CD4-positive, alpha-beta T cell treated with Interleukin-4 for 4 hours (primary cell): ENCODE measurements at regions not wholly inside any gene's neighbourhood (a gene's known extent, or its start where the extent isn't known, plus 50 kb on each side); places are given as distances from the start of the nearest gene placed in this dataset.
"Not testable (repeated sequence)": the region's sequence is repeated elsewhere in the genome, so short reads cannot be mapped to it uniquely, and the experiment has no call there.

Experiments used
- DNase-seq: peaks from one replicate; pipeline ENCODE4 v3.0.0-alpha.2; 2020

DNA sequence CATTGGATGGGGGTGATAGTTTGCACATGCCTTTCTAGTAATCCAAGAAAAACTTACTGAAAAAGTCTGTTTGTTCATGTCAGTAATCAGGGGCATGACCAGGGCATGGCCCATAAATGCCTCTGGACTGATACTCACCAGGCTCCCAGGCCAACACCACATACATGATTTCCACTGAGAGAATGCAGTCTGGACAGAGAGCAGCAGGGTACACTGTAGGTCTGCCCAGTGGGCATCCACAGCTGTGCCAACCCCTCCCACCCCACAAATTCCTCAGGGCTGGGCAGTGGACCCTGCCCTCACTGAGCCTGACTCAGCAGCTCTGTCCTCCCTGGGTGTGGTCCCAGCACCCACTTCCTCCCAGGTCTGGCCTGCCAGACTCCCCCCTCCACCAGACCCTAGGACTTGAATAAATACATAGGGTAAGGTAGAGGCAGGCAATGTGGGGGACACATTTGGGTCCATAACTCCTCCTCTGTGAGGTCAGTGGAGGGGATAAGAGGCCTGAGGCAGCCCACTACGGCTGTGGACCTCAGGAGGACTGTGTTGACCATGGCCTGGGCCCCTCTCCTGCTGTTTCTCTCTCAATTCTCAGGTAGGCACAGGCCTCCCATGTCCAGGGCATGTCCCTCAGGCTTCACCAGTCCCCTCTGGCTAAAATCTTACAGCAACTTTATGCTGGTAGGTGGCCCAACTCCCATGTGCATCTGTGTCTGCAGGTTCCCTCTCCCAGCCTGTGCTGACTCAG, 92.2 kb upstream of the TOP3B start:
- no peak for DNase-seq

DNA sequence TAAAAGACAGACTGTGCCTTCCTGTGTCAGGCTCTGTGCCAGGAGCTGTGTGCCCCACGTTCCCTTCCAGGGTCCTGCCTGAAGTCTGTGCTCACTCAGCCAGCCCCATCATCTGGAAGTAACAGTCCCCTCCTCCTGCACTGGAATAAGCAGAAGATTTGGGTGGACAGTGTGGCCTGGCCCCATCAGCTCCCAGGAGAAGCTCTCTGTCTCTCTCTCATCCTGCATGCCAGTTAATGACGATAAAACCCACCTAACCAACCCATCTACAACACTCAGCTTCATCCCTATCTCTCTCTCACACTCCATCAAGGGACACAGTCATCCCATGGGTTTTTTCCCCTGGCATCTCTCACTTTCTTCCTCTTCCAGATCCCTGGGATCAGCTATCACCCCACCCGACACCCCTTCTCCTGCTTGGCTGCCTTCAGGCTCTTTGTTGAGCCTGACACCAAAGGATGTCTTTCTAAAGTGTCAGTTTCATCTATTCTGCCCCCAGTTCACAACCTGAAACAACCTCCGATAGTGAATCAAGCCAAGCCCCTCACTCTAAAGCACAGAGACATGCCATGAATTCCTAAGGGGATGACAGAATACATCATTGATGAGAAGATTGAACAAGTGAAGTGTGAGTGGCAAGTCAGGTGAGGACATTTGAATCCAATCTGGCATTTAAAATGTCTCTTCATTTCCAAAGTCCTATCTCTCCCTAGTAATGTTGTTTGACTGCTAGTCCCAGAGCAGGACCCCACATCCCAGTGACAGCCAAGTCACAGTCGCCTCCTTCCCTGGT, 91.4 kb upstream of the TOP3B start:
- DNase-seq = no peak

DNA sequence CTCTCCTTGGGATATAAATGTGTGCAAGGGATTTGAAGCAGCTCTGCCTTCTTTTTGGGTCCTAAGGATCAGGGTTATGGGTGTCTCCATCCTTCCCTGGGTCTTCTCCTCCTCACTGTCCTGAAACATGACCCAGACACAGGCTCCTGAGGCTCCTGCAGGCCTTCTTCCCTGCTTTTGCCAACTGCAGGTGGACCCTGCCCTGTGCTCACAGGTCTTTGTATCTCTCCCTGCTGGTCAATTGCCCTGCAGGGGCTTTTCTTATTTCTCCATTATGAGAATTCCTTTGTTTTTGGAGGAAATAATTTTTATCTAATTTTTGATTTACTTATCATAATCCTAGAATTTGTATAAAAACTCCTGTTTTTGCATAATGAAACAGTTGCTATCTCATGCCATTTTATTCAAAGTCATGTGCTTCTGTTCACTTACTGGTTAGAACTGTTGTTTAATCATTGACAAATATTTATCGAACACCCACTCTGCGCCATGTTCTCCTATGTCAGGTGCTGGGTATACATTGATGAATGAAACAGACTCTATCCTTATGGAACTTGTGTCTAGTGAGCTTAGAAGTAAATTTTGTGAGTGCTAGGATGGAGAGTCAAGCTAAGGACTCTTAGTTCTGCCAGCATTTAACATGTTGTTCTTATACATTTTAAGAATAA, 89.7 kb upstream of the TOP3B start:
- no peak for DNase-seq

DNA sequence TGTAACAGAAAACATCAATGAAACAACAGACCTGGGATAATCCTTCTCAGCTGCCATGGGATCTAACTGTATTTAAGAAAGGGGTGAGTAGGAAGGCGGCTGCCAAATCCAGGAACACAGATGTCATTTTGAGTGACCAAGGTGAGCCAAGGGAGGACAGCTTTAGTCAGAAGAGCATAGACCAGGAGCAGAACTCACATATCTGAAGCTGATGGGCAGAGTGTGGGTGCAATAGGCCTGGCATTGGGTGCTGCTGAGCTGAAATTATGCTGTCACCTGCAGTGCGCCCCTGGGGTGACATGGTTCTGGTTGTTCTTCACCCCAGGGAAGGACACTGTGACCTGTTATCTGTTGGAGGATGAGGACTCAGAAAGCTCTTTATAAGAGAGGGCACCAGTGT, 88.9 kb upstream of the TOP3B start:
- DNase-seq = no peak

DNA sequence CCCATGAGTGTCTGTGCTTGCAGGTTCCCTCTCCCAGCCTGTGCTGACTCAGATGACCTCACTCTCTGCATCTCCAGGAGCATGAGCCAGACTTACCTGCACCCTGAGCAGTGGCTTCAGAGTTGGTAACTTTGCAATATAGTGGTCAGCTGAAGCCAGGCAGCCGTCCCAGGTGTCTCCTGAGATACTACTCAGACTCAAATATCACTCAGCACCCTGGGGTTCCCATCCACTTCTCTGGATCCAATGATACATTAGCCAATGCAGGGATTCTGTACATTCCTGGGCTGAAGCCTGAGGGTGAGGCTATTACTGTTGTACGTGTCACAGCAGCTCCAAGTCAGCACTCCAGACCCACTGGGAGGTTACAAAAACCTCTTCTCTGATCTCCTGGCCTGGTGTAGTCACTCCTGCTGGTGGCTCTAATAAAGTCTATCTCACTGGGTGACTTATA, 87.8 kb upstream of the TOP3B start:
- no peak for DNase-seq

DNA sequence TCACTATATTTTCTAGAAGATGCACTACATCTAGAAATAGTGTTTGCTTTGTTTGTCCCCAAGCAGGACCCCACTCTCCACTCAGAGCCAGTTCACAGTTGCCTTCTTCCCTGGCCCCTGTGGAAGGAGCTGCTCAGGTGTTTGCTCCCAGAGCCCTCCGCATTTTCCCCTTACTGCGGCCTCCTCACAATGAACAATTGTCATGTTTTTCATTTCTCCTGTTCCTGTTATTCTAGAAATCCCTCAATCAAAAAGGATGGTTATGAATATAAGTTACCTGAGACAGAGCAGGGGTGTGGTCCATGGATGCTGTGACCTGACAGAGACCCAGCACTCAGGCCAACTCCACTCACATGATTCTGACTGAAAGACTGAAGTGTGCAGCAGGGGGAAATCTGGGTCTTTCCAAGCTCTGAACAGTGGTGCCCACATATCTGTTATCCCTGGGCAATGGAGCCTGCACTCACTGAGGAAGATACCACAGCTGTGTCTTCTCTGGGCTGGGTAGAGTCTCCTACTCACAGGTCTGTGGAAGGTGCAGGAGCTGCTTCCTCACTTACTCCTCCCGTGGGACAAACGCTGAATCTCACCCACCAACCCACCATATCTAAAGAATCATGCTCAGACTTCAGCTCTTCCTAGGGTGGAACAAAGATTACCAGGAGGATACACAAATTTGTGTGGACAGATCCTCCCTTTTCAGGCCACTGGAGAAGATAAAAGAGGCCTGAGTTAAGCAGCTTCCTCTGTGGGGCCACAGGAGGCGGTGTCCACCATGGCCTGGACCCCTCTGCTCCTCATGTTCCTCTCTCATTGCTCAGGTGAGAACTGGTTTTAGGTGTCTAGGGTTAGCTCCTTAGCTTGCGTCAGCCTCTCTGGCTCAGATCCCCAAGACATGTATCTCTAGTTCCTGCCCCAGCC, 87.1 kb upstream of the TOP3B start:
- no peak for DNase-seq

DNA sequence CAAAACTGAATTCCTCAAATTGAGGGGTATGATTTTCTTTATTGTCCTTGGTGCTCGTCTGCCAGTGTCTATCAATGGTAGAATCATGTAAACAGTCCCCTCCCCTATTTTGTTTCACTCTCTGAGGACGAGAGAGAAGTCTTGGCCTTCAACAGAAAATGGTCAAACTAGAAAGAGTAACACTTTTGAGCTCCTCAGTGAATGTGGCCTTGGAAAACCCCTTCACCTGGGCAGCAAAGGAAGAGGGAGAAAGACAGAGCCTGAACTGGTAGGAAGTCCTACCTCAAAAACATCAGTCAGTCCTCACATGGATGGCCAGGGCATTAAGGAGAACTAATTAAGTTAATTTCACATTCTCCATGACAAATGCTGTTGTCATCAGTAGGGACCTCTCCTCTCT, 86.1 kb upstream of the TOP3B start:
- no peak for DNase-seq

DNA sequence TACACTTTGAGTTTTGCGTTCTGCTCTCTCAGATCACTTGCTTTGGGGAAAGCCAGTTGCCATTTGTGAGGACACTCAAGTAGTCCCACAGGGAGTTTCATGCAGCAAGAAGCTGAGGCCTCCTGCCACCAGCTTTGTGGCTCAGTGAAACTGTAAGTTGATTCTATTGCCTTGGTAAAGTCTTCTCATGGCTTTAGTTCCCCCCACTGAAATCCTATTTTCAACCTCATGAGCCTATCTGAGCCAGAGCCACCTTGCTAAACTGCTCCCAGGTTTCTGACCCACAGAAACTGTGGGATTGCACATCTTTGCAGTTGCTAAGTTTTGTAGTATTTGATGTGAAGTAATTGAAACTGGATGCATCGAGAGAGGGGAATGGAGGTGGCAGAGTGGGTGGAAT, 85.4 kb upstream of the TOP3B start:
- DNase-seq = no peak

DNA sequence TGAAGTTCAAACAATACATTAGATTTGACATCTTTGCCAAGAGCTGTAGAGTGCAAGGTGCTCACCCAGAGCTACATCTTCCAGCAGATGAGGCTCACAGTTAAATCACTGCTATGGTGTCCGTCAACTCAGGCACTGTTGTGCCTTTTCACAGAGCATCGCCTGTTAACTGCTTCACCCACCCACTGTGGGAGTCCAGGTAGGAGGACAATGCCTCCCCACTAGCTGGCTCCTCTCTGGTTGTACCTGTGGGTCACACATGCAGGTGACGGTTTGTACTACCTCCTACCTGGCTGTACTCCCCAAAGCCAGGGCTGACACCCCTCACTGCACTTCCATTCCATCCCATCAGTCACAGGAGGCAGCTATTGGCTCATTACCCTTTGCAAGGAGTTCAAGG, 84.6 kb upstream of the TOP3B start:
- DNase-seq = no peak

DNA sequence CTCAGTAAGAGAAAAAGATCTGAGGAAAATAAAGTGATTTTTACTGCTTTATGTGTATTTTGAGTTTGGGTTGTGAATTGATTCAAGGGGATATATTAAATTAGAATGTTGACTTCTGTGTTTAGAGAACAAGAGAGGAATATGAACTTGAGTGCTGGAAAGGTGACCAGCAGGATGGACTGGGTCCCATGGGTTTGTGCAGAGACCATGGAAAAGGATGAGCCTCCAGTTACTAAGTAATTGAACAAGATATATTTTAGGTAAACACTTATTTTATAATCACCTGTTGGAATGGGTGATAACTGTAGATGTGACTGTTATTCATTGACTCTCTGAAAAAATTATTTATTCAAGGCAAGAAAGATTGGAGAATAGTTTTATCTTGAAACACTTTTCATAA, 82.0 kb upstream of the TOP3B start:
- DNase-seq = no peak

DNA sequence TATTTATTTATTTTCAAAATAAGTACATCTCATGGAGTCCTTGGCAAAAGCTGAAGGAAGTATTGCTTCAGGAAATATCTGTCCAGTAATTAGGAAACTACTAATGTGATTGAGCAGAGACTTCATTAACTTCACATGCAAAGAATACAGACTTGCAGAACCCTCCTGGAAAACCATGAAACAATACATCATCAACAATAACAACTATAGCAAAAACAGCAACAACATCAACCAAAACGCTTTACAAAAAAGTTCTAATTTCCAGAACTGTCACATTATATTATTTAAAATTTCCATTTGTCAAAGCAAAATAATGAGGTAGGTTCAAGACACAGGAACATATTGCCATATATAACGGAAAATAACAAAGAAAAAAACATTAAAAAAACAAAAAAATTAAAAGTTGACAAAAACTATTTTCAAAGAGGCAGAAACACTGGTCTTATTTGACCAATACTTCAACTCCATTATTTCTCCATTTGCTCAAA, 79.8 kb upstream of the TOP3B start:
- DNase-seq = no peak

DNA sequence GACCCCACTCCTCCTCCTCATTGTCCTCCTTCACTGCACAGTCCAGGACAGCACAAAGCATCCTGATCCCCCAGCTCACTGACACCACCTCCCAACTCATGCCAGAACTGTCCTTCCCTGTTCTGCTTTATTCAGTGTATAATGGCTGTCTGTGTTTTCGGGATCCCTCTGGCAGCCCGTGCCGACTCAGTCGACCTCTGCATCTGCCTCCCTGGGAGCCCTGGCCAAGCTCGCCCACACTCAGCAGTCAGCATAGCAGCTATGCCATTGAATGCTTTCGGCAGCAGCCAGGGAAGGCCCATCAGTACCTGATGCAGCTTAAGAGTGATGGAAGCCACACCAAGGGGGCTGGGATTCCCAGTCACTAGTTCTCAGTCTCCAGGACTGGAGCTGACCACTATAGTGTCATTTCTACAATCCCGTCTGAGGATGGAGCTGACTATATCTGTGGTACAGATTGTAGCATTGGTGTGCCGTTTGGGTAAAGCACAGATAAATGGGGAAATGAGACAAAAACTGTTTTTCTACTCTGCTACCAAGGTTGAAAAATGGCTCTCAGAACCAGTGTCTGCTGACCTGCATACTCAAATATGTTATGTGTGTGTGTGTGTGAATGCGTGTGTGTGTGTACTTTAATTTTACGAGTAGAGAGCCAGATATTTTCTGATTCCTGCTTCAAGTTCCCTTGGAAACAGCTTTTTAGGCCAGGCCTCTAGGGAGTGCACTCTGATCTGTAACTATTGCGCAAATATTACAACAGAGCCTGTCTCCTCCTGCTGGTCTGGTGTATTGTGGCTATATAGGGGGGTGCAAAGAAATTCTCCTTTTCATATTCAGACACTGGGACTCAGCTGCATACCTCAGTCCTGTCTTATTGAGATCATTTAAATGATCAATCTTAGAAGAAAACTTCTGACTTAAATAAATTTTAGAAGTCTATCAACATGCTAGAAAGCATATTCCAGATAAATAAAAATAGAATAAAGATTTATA, 78.8 kb upstream of the TOP3B start:
- DNase-seq = no peak

DNA sequence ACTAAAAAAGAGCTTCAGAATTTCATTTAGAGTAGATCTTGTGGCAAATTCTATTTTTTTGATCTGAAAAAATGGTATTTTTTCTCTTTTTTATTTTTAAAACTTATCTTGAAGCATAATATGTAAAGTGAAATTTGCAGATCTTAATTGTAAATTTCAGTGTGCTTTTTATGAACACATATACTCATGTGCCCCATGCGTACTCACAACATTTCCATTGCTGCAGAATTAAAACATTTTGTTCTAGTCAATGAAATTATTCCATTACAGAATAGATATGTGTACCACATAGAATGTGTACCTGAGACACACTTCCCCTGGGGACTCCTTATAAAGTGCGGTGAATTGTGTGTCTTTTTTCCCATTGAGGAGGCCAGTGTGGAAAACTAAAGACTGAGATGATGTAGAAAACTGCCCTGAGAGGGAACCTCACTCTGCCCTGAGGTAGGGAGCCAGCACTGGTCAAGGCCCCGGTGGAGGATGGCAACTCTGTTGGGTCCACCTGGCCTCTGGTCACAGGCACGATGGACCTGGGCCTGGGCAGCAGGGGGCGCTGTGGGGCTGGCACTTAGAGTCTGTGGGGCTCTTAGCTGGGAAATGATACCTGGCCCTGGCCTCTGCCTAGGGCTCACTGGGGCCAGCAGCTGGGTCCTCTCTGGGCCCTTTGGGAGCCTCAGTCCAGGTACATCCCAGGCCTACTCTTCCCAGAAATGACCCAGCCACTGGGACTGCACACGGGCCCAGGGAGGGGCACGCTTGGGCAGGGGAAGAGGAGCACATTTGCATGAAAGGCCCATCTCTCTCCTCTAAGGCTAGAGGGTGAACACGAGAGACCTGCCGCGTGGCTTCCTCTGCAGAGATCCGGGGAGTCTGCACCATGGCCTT, 77.9 kb upstream of the TOP3B start:
- DNase-seq = peak; percentile 23

DNA sequence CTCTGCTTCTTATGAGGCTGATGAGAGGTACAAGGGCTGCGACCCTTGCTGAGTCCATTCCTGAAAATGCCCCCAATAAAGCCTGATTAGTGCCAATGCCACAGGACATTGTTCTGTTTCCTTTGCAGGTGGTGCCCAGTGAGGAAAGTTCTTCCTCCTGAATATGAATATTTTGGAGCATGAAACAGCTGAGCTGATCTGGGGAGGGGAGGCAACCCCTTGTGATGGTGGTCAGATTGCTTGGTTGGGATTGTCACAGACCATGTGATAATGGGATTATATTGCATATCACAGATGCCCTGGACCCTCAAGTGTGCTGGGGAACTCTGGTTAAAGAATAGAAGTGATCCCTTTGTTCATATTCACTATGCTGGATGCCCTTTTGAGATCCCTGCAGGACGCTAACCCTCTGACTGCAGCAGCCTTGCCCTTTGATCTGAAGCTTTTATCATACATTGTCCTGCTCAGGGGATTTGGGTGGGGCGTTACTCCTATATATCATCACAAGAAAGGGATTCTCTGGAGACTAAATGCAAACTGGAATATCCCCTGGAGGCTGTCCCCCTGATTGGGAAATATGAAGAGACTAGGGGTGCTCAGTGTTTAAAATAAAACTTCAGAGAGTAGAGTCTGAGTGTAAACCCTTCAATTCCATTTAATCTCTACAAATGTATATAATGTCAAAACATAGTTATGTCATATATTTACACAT, 76.9 kb upstream of the TOP3B start:
- no peak for DNase-seq

DNA sequence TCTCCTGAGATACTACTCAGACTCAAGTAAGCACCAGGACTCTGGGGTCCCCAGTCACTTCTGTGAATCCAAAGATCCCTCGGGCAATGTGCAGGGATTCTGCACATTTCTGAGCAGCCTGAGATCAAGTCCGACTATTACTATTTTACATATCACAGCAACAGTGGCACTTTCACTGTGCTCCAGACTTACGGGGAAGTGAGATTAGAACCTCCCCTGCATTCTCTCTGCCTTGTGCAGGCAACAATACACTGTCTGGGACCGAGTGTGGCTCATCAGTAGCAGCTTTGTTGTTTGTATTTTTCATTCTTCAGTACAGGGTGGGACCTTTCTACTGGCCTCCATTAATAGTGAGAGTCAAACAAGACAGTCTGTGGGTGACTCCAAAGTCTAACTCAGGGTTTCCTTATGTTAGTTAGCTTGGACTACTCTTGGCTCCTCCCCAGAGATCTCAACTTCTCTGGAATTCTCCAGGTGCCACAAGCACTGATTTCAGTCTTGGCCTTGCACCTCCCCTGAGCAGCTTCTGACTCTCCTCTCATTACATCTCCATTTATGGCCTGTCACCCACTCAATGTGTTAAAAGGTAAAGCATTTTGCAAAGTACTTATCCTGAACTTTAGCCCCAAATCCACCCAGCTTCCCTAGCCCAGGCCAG, 76.2 kb upstream of the TOP3B start:
- DNase-seq = no peak

DNA sequence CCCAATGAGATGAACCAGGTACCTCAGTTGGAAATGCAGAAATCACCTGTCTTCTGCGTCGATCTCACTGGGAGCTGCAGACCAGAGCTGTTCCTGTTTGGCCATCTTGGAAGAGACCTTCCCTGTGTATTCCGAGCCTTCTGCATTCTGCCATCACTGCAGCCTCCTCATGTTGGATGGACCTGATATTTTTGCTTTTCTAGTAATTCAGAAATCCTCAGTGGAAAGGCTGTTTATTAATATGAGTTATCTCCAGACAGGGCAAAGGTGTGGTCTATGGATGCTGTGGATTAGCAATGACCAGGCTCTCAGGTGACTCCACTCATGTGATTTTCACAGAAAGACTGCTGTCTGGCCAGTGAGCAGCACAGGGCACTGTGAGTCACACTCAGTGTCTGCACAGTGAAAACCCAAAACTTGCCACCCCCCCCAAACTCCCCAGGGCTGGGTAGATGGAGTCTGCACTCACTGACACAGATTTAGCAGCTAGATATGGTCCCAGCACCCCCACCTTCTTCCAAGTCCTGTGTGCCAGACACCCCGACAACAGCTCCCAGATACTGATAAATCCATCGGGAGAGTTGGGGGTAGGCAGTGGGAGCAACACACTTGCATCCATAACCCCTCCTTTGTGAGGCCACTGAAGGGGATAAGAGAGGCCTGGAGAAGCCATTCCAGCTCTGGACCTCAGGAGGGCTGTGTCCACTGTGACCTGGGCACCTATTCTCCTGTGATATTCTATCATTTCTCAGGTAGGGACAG, 75.2 kb upstream of the TOP3B start:
- DNase-seq = no peak

DNA sequence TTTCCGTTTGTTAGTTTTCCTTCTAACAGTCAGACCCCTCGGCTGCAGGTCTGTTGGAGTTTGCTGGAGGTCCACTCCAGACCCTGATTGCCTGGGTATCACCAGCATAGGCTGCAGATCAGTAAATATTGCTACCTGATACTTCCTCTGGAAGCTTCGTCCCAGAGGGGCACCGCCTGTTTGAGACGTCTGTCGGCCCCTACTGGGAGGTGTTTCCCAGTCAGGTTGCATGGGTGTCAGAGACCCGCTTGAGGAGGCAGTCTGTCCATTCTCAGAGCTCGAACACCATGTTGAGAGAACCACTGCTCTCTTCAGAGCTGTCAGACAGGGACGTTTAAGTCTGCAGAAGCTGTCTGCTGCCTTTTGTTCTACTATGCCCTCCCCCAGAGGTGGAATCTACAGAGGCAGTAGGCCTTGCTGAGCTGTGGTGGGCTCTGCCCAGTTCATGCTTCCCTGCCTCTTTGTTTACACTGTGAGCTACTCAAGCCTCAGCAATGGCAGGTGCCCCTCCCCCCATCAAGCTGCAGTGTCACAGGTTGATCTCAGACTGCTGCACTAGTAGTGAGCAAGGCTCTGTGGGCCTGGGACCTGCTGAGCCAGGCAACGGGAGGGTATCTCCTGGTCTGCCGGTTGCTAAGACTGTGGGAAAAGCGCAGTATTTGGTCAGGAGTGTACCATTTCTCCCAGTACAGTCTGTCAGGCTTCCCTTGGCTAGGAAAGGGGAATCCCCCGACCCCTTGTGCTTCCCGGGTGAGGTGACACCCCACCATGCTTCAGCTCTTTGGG, 74.4 kb upstream of the TOP3B start:
- not testable (repeated sequence) for DNase-seq
